ENCODE measurements at regions not wholly inside any gene's neighbourhood (a gene's known extent, or its start where the extent isn't known, plus 50 kb on each side); places are given as distances from the start of the nearest gene placed in this dataset.
A peak's percentile ranks its signal among the peaks of the same experiment; 100 is the strongest.

DNA sequence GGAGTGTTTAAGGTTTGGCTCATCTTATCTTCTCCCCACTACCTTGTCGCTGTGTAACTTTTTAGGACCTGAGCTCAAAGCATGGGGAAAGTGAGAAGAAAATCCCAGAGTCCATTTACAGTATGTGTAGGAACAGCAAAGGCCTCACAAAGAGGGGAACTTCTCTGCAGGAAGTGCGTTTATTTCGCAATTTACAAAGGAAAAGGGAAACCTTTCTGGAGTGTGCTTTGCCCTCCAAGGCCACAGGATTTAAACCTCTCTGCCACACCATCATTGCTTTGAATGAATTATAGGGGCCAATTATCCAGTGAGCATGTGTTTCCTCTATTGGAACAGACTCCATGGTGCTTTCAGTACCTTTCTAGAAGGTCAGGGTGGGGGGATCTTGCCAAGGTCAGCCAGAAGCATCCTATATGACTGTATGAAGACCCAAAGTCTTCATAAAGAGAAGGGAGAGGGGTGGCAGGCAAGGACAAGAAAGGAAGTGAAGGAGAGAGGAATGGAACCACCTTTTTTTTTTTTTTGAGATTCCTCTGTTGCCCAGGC, 68.1 kb upstream of the LMO2 start:
- no peaks in the 10 kb centered on the region for H3K9me3 ChIP-seq
- no peaks in the 10 kb centered on the region for H3K36me3 ChIP-seq
- H3K27ac ChIP-seq, result peak overlapping the region; percentile 50
- H3K27me3 ChIP-seq, result no peaks in the 10 kb centered on the region
- H3K4me1 ChIP-seq (ENCODE audit: control insufficient read depth in 1 of 2, insufficient read depth in 1 of 2, low read depth in 1 of 2, low read length in 1 of 2), result peaks cover 15 to 18% of the 10 kb centered on the region in 2 experiments
- TF ChIP-seq, protein P1, sequence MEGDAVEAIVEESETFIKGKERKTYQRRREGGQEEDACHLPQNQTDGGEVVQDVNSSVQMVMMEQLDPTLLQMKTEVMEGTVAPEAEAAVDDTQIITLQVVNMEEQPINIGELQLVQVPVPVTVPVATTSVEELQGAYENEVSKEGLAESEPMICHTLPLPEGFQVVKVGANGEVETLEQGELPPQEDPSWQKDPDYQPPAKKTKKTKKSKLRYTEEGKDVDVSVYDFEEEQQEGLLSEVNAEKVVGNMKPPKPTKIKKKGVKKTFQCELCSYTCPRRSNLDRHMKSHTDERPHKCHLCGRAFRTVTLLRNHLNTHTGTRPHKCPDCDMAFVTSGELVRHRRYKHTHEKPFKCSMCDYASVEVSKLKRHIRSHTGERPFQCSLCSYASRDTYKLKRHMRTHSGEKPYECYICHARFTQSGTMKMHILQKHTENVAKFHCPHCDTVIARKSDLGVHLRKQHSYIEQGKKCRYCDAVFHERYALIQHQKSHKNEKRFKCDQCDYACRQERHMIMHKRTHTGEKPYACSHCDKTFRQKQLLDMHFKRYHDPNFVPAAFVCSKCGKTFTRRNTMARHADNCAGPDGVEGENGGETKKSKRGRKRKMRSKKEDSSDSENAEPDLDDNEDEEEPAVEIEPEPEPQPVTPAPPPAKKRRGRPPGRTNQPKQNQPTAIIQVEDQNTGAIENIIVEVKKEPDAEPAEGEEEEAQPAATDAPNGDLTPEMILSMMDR (IDR thresholded peaks at IDR 0.05), result no peak
- no peak overlapping the region for H3K4me3 ChIP-seq (ENCODE audit: low read depth in 1 of 2, low read length in 1 of 2)

DNA sequence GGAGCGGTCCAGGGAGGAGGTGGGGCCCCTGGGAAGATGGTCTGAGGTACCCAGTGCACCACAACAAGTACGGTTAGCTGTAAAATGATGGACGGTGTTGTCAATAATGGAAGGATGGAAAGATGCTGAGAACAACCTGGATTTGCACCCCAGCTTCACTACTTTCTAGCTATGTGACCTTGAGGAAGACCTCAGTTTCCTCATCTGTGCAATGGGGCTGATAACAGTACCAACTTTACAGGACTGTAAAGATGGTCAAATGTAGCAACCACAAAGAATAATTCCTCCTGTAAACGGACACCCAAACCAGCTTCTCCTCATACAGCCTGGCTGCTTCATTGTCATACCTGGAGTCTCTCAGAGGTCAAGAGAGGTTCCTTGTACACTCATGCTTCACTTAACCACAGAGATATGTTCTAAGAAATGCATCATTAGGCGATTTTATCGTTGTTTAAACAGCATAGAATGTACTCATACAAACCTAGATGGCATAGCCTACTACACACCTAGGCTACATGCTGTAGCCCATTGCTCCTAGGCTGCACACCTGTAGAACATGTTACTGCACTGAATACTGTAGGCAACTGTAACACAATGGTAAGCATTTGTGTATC, 65.5 kb upstream of the LMO2 start:
- no peak overlapping the region for H3K4me3 ChIP-seq (ENCODE audit: low read depth in 1 of 2, low read length in 1 of 2)
- peaks cover 15 to 18% of the 10 kb centered on the region in 2 experiments for H3K4me1 ChIP-seq (ENCODE audit: control insufficient read depth in 1 of 2, insufficient read depth in 1 of 2, low read depth in 1 of 2, low read length in 1 of 2)
- H3K27me3 ChIP-seq, result no peaks in the 10 kb centered on the region
- H3K9me3 ChIP-seq, result no peaks in the 10 kb centered on the region
- TF ChIP-seq, protein P1 (IDR thresholded peaks at IDR 0.05), result no peak
- no peaks in the 10 kb centered on the region for H3K36me3 ChIP-seq
- H3K27ac ChIP-seq, result no peak overlapping the region

DNA sequence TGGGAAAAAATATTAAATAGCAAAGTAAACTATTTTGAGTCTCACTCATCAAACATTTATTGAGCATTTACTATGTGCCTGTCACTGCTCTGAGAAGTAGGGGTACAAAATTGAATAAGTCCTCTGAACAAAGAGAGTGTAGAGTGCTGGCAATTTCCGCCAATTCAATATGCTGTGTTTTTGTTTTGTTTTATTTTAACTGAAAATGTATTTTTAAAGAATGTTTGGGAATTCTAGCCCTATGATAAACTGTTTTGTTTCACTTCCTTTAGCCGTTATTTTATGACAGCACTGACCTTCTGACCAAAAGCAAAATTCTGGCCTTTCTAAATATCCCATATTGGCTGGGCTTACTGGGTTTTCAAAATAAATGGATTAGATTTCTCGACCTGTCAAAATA, 64.7 kb upstream of the LMO2 start:
- TF ChIP-seq, protein P1 (IDR thresholded peaks at IDR 0.05), result no peak
- Histone ChIP-seq H3K27ac (no peak overlapping the region), H3K4me1 (ENCODE audit: control insufficient read depth in 1 of 2, insufficient read depth in 1 of 2, low read depth in 1 of 2, low read length in 1 of 2) (peaks cover 15 to 18% of the 10 kb centered on the region in 2 experiments), H3K27me3 (no peaks in the 10 kb centered on the region), H3K4me3 (ENCODE audit: low read depth in 1 of 2, low read length in 1 of 2) (no peak overlapping the region), H3K36me3 (no peaks in the 10 kb centered on the region), H3K9me3 (no peaks in the 10 kb centered on the region)

DNA sequence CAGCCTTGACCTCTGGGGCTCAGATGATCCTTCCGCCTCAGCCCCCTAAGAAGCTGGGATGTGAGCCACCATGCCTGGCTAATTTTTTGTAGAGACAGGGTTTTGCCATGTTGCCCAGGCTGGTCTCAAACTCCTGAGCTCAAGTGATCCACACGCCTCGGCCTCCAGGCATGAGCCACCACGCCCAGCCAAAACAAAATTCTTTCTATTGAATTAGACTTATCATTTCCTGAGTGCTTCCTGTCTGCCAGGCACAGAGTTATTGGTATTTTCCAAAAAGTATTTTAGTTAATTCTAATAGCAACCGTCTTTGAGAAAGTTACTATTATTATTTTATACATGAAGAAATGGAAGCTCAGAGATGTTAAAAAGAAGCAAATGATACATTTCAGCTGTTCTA, 61.4 kb upstream of the LMO2 start:
- Histone ChIP-seq H3K36me3 (no peaks in the 10 kb centered on the region), H3K27ac (no peak overlapping the region), H3K9me3 (no peaks in the 10 kb centered on the region), H3K4me1 (ENCODE audit: control insufficient read depth in 1 of 2, insufficient read depth in 1 of 2, low read depth in 1 of 2, low read length in 1 of 2) (peaks cover 0 to 5% of the 10 kb centered on the region in 2 experiments), H3K27me3 (no peaks in the 10 kb centered on the region), H3K4me3 (ENCODE audit: low read depth in 1 of 2, low read length in 1 of 2) (no peak overlapping the region)
- TF ChIP-seq, protein P1 (IDR thresholded peaks at IDR 0.05), result no peak

DNA sequence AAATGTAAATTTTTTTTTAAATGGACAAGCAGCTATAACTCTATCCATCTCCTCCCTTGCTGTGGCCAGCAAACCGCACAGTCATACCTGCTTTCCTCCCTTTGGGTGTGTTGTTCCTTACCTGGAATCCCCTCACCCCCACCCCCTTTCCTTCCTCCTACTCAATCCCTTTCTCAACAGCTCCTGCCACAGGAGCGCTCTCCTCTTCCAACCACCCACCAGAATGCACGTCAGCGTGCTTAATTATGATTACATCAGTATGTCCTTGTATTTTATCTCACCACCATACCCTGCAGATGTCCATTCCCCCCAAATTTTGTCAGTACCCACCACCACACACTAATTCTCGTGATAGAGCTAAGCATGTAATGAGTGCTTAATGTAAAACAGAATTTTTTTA, 60.9 kb upstream of the LMO2 start:
- no peak overlapping the region for H3K27ac ChIP-seq
- TF ChIP-seq, protein P1 (IDR thresholded peaks at IDR 0.05), result no peak
- H3K4me1 ChIP-seq (ENCODE audit: control insufficient read depth in 1 of 2, insufficient read depth in 1 of 2, low read depth in 1 of 2, low read length in 1 of 2), result peaks cover 0 to 5% of the 10 kb centered on the region in 2 experiments
- no peaks in the 10 kb centered on the region for H3K27me3 ChIP-seq
- no peaks in the 10 kb centered on the region for H3K9me3 ChIP-seq
- no peak overlapping the region for H3K4me3 ChIP-seq (ENCODE audit: low read depth in 1 of 2, low read length in 1 of 2)
- no peaks in the 10 kb centered on the region for H3K36me3 ChIP-seq
